IMR-90 (cell line): ENCODE measurements at regions not wholly inside any gene's neighbourhood (a gene's known extent, or its start where the extent isn't known, plus 50 kb on each side); places are given as distances from the start of the nearest gene placed in this dataset.

Source experiments
- ATAC-seq: fragments of 200-7000 bp; cut with Tn5 transposase; 2 replicates; pipeline ENCODE4 v1.9.1; 2020; ENCODE audit warnings: low read depth, mild to moderate bottlenecking, moderate library complexity
- BruUV-seq: library from RNA; stranded (reverse); fragments of 400-500 nt; replicated peaks from 2 replicates; lab custom pipeline; 2021; lab: Mats Ljungman, UMichigan
- CTCF ChIA-PET: fragments of 300-600 bp; formaldehyde crosslinking; extraction: SDS; loops from one replicate; lab custom pipeline; 2021; ENCODE audit warnings: antibody characterized with exemption; lab: Yijun Ruan, JAX
- POLR2A ChIA-PET: fragments of 300-600 bp; sonication (Branson Sonifier 250); formaldehyde crosslinking; loops from one replicate; lab custom pipeline; 2022; ENCODE audit warnings: antibody characterized with exemption; ENCODE audit not compliant: unreplicated experiment; lab: Charles Lee
- DNase-seq: peaks from one replicate; pipeline ENCODE4 v3.0.0; 2013
- H2AFZ ChIP-seq: replicated peaks from 2 replicates; pipeline ENCODE3; 2013; ENCODE audit warnings: low read length, mild to moderate bottlenecking; ENCODE audit not compliant: poor library complexity
- H2AK5ac ChIP-seq: 2 replicates; pipeline ENCODE4 v1.6.1; 2013; ENCODE audit warnings: low read depth, low read length, inconsistent platforms
- H2AK9ac ChIP-seq: replicated peaks from 2 replicates; pipeline ENCODE3; 2013; ENCODE audit warnings: mild to moderate bottlenecking, low read depth, low read length, moderate library complexity; ENCODE audit not compliant: poor library complexity
- H2BK120ac ChIP-seq: 2 replicates; pipeline ENCODE4 v1.6.1; 2013; ENCODE audit warnings: low read depth, low read length, inconsistent platforms
- H2BK15ac ChIP-seq: 3 replicates; pipeline ENCODE4 v1.6.1; 2013; ENCODE audit warnings: low read depth, low read length, inconsistent platforms
- H2BK20ac ChIP-seq: 2 replicates; pipeline ENCODE4 v1.6.1; 2013; ENCODE audit warnings: low read depth, mild to moderate bottlenecking, inconsistent platforms, low read length, moderate library complexity
- H2BK5ac ChIP-seq: 2 replicates; pipeline ENCODE4 v1.6.1; 2013; ENCODE audit warnings: mild to moderate bottlenecking, low read depth, low read length, inconsistent platforms; ENCODE audit not compliant: poor library complexity, severe bottlenecking
- H3K14ac ChIP-seq: replicated peaks from 2 replicates; pipeline ENCODE4 v1.6.1; 2013; ENCODE audit warnings: low read depth, low read length, inconsistent platforms
- H3K18ac ChIP-seq: 2 replicates; pipeline ENCODE4 v1.6.1; 2013; ENCODE audit warnings: low read depth, low read length, control low read depth
- H3K23ac ChIP-seq: 2 replicates; pipeline ENCODE4 v1.6.1; 2013; ENCODE audit warnings: low read depth, low read length, inconsistent platforms
- H3K27ac ChIP-seq: 2 replicates; pipeline ENCODE4 v1.5.1; 2013; ENCODE audit warnings: mild to moderate bottlenecking, control low read depth, low read length; ENCODE audit not compliant: insufficient read depth
- H3K27me3 ChIP-seq: 2 replicates; pipeline ENCODE4 v1.6.1; 2013; ENCODE audit warnings: low read length; ENCODE audit not compliant: control insufficient read depth, insufficient read depth
- H3K36me3 ChIP-seq: 2 replicates; pipeline ENCODE4 v1.6.1; 2013; ENCODE audit warnings: low read length, mixed read lengths; ENCODE audit not compliant: control insufficient read depth, insufficient read depth
- H3K4ac ChIP-seq: 2 replicates; pipeline ENCODE4 v1.6.1; 2013; ENCODE audit warnings: low read depth, low read length, inconsistent platforms
- H3K4me1 ChIP-seq: 2 replicates; pipeline ENCODE4 v1.6.1; 2013; ENCODE audit warnings: low read length, mixed read lengths; ENCODE audit not compliant: control insufficient read depth, insufficient read depth
- H3K4me2 ChIP-seq: 2 replicates; pipeline ENCODE4 v1.6.1; 2013; ENCODE audit warnings: low read depth, mild to moderate bottlenecking, control low read depth, low read length, moderate library complexity
- H3K4me3 ChIP-seq: 2 replicates; pipeline ENCODE4 v1.5.1; 2013; ENCODE audit warnings: low read depth, mild to moderate bottlenecking, control low read depth, low read length, moderate library complexity; ENCODE audit not compliant: insufficient read depth
- H3K56ac ChIP-seq: 2 replicates; pipeline ENCODE4 v1.6.1; 2013; ENCODE audit warnings: low read length, inconsistent platforms; ENCODE audit not compliant: insufficient read depth; ENCODE audit errors: extremely low read depth
- H3K79me1 ChIP-seq, 2 experiments: 2 replicates each; pipeline ENCODE4 v1.6.1; 2013; ENCODE audit warnings: low read length in 2 of 2, inconsistent platforms in 1 of 2, low read depth in 1 of 2
- H3K9ac ChIP-seq: 2 replicates; pipeline ENCODE4 v1.6.1; 2013; ENCODE audit warnings: low read depth, low read length, control low read depth
- H3K9me1 ChIP-seq: 2 replicates; pipeline ENCODE4 v1.6.1; 2013; ENCODE audit warnings: low read length, inconsistent platforms; ENCODE audit not compliant: insufficient read depth
- H3K9me3 ChIP-seq: 2 replicates; pipeline ENCODE4 v1.6.1; 2013; ENCODE audit warnings: low read length; ENCODE audit not compliant: control insufficient read depth, insufficient read depth
- H4K20me1 ChIP-seq: 2 replicates; pipeline ENCODE4 v1.6.1; 2013; ENCODE audit warnings: low read length, inconsistent platforms; ENCODE audit not compliant: insufficient read depth
- H4K5ac ChIP-seq: 2 replicates; pipeline ENCODE4 v1.6.1; 2013; ENCODE audit warnings: mild to moderate bottlenecking, low read depth, low read length, control low read depth
- H4K8ac ChIP-seq, 2 experiments: 2 replicates each; pipeline ENCODE4 v1.6.1; 2013; ENCODE audit warnings: low read depth in 2 of 2, low read length in 2 of 2, control low read depth in 1 of 2, inconsistent platforms in 1 of 2
- H4K91ac ChIP-seq: 2 replicates; pipeline ENCODE4 v1.6.1; 2013; ENCODE audit warnings: low read depth, low read length, inconsistent platforms; ENCODE audit not compliant: insufficient read depth
- BHLHE40 ChIP-seq: fragments of 150-350 bp; IDR thresholded peaks from 2 replicates; pipeline ENCODE4 v1.6.1; 2016; ENCODE audit warnings: mild to moderate bottlenecking, low read depth, low read length
- CEBPB ChIP-seq: IDR thresholded peaks from 2 replicates; pipeline ENCODE4 v1.6.1; 2012; ENCODE audit warnings: low read depth, low read length, improper control_type of control experiment
- CHD1 ChIP-seq: IDR thresholded peaks from 2 replicates; pipeline ENCODE4 v1.6.1; 2012; ENCODE audit warnings: low read depth, low read length, improper control_type of control experiment
- FOS ChIP-seq: fragments of 150-350 bp; IDR thresholded peaks from 2 replicates; pipeline ENCODE4 v1.6.1; 2016; ENCODE audit warnings: low read depth, low read length
- MAFK ChIP-seq: IDR thresholded peaks from 2 replicates; pipeline ENCODE4 v1.6.1; 2012; ENCODE audit warnings: low read depth, low read length, improper control_type of control experiment
- MAZ ChIP-seq: IDR thresholded peaks from 2 replicates; pipeline ENCODE4 v1.6.1; 2012; ENCODE audit warnings: low read depth, mild to moderate bottlenecking, low read length, improper control_type of control experiment, moderate library complexity, borderline replicate concordance
- MXI1 ChIP-seq: IDR thresholded peaks from 2 replicates; pipeline ENCODE4 v1.6.1; 2012; ENCODE audit warnings: low read depth, mild to moderate bottlenecking, low read length, moderate library complexity, borderline replicate concordance
- NFE2L2 ChIP-seq: fragments of 150-350 bp; IDR thresholded peaks from 2 replicates; pipeline ENCODE4 v1.6.1; 2016; ENCODE audit warnings: low read depth, mild to moderate bottlenecking, low read length
- POLR2A ChIP-seq: IDR thresholded peaks from 2 replicates; pipeline ENCODE4 v1.6.1; 2012; ENCODE audit warnings: mild to moderate bottlenecking, low read depth, low read length
- RAD21 ChIP-seq: IDR thresholded peaks from 2 replicates; pipeline ENCODE4 v1.6.1; 2012; ENCODE audit warnings: low read length, improper control_type of control experiment
- RCOR1 ChIP-seq: IDR thresholded peaks from 2 replicates; pipeline ENCODE4 v1.6.1; 2012; ENCODE audit warnings: mild to moderate bottlenecking, low read length, improper control_type of control experiment; ENCODE audit not compliant: insufficient replicate concordance
- RFX5 ChIP-seq: IDR thresholded peaks from 2 replicates; pipeline ENCODE4 v1.8.0; 2012; ENCODE audit warnings: low read depth, mild to moderate bottlenecking, low read length, moderate library complexity
- WGBS, 2 experiments: methylation state at CpG; one replicate each; pipeline versions ENCODE4 v1.1.5 to v1.1.7; 2013; ENCODE audit warnings: missing lambda C conversion rate in 2 of 2; ENCODE audit not compliant: insufficient read length in 1 of 2; ENCODE audit errors: extremely low coverage in 2 of 2; 5-methylcytosine and 5-hydroxymethylcytosine counted together
- dilution Hi-C: fragments of 300-500 bp; cut with HindIII; formaldehyde crosslinking; loops from one replicate; pipeline ENCODE4 v1.14.3; 2018; ENCODE audit warnings: low sequenced_read_pairs; ENCODE audit not compliant: unreplicated experiment
- in situ Hi-C: fragments of 300-500 bp; cut with MboI; formaldehyde crosslinking; loops from 3 replicates; pipeline ENCODE4 v1.14.3; 2019; ENCODE audit warnings: low sequenced_read_pairs, inconsistent platforms, mixed read lengths
- intact Hi-C: fragments of 100-400 bp; cut with micrococcal nuclease; formaldehyde crosslinking; loops from 2 replicates; pipeline ENCODE4 v1.10.0; 2022
- TF ChIP-seq, protein P1 (sequence below): conservative IDR thresholded peaks from 2 replicates; pipeline ENCODE4 v1.5.1; 2012; ENCODE audit warnings: mild to moderate bottlenecking, low read depth, low read length, improper control_type of control experiment

DNA sequence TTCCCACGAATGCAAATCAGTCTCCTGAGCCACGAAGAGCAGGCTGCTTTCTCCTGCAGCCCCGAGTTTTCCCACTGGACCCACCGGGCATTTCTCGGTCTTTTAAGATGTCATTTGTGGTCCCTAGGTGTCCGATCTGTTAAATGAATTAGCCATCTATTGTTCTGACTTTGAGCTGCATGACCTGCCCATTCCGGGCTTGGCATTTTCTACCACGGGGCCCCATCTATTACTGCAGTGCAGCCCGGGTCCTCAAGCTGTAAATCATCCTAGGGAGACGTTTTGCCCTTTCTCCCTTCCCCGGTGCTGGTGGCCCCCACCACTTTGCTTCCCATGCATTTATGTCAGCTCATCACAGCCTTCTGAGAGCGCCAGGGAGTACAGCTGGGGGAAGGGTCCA, 405.4 kb downstream of the IRX1 start:
- Histone ChIP-seq H3K4me2 (no peak overlapping the region), H4K91ac (no peak overlapping the region), H3K9me1 (no peaks in the 10 kb centered on the region), H3K9ac (no peak overlapping the region), H3K18ac (no peak overlapping the region), H3K56ac (no peak overlapping the region), H2AK5ac (no peak overlapping the region), H4K5ac (no peak overlapping the region), H3K36me3 (no peaks in the 10 kb centered on the region), H3K27ac (no peak overlapping the region), H4K20me1 (no peaks in the 10 kb centered on the region), H3K4me3 (no peak overlapping the region), H2AK9ac (no peak overlapping the region), H2BK20ac (no peak overlapping the region), H2BK15ac (no peak overlapping the region), H3K27me3 (no peaks in the 10 kb centered on the region), H2BK120ac (no peak overlapping the region), H2BK5ac (no peak overlapping the region), H3K4me1 (no peaks in the 10 kb centered on the region), H3K4ac (no peak overlapping the region), H3K9me3 (peaks cover 45% of the 10 kb centered on the region), H3K23ac (no peak overlapping the region), H2AFZ (no peak overlapping the region), H3K79me1 (no peaks in the 10 kb centered on the region), H4K8ac (no peak overlapping the region), H3K14ac (no peak overlapping the region)
- CTCF ChIA-PET = no interaction called here
- WGBS, 2 experiments = 42% methylated on average over 6 of the region's 12 CpGs; no CpG with 5 or more reads in 1 of the 2 experiments
- no peak for TF ChIP-seq RCOR1
- TF ChIP-seq NFE2L2 = no peak
- TF ChIP-seq RFX5 = no peak
- TF ChIP-seq MXI1 = no peak
- TF ChIP-seq CHD1 = no peak
- no peak for TF ChIP-seq CEBPB
- TF ChIP-seq MAFK = no peak
- no peak for TF ChIP-seq RAD21
- no peak for TF ChIP-seq FOS
- TF ChIP-seq MAZ = no peak
- TF ChIP-seq POLR2A = no peak
- TF ChIP-seq BHLHE40 = no peak
- TF ChIP-seq, protein P1, sequence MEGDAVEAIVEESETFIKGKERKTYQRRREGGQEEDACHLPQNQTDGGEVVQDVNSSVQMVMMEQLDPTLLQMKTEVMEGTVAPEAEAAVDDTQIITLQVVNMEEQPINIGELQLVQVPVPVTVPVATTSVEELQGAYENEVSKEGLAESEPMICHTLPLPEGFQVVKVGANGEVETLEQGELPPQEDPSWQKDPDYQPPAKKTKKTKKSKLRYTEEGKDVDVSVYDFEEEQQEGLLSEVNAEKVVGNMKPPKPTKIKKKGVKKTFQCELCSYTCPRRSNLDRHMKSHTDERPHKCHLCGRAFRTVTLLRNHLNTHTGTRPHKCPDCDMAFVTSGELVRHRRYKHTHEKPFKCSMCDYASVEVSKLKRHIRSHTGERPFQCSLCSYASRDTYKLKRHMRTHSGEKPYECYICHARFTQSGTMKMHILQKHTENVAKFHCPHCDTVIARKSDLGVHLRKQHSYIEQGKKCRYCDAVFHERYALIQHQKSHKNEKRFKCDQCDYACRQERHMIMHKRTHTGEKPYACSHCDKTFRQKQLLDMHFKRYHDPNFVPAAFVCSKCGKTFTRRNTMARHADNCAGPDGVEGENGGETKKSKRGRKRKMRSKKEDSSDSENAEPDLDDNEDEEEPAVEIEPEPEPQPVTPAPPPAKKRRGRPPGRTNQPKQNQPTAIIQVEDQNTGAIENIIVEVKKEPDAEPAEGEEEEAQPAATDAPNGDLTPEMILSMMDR = no peak
- DNase-seq (no peak), ATAC-seq (no peak)
- POLR2A ChIA-PET = no interaction called here
- intact Hi-C loops = no loop called here
- no TSS peak for BruUV-seq
- in situ Hi-C loops = no loop called here
- dilution Hi-C loops = no loop called here
